Fibroblast of gingiva (primary cell): ENCODE measurements at regions not wholly inside any gene's neighbourhood (a gene's known extent, or its start where the extent isn't known, plus 50 kb on each side); places are given as distances from the start of the nearest gene placed in this dataset.
A peak's percentile ranks its signal among the peaks of the same experiment; 100 is the strongest.

Experiments used
- DNase-seq: peaks from one replicate; pipeline ENCODE4 v3.0.0-alpha.2; 2011; ENCODE audit warnings: low read depth

GRCh38 chr5:124664287-124664686, 82.2 kb downstream of the ZNF608 start:
- DNase-seq: no peak

DNA sequence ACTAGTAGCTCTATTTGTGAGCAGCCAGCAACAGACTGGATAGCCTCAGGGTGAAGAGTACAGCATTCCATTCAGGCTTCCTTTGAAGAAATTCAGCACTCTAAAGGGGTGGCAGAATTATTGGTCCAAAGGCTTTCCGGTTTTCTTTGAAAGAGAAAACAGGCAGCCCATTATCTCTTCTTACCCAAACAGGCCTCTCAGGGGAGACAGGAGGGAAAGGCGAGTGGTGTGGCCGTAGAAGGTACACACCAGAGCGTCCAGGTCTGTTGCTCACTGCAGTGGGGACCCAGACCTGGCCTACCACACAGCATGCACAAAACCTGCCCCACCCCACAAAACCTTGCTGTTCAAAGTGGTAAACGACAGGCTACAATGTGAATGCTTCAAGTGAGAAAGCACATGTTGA, 83.3 kb downstream of the ZNF608 start:
- DNase-seq: peak; percentile 8

GRCh38 chr5:124662181-124662781, 84.2 kb downstream of the ZNF608 start:
- no peak for DNase-seq

GRCh38 chr5:124661317-124662141, 84.9 kb downstream of the ZNF608 start:
- DNase-seq: peak; percentile 44

DNA sequence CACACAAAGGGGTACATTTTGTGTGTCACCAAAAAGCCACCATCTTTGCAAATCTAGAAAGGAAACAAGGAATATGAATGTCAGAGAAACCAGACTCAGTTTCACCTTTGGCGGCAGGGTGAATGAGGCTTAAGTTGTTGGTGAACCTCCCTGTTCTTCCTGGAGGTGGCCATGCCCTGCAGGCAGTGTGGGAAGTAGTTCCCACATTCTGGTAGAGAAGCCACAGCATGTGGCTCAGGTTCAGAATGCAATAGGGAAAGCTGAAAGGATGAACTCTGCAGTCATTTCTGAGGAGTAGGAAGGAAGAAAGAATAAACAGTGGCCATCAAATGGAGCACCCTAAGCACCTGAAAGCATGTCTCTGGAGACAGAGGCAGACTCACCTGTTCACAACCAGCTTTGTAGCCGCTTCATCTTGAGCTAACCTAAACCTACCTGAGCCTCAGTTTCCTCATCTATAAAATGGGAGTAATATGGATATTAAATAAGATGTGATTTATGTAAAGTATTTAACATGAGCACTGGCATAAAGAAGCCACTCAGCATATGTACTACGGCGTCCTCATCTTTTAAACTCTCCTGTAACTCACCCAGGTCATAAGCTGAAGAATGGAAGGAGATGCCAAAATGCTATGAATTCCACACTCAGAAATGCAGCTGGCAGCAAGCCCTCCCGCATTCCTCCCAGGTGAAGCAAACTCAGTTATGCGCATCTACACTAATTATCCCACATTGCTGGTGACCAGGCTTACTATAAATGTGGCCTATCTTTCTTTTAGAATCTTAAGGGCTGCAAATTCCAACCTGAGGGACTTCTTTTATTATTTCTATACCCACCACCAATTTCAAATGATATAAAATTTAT, 86.0 kb downstream of the ZNF608 start:
- DNase-seq: no peak

DNA sequence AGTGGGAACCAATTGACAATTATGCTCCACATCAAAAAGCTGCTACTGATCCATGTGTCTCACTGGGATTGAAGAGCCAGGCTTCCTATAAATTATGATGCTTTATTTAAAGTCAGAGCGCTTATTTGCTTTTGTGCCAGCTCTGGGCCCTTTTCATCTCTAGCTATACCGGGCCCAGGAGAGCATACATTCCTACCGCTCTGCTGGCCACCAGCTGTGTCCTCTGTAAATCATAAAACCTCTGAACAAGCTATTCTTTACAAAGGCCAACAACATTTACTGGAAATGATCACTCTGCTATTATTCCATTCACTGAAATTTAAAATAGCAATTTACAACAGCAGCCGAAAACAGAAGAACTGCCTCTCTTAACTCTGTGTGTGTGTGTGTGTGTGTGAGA, 86.6 kb downstream of the ZNF608 start:
- DNase-seq: no peak

DNA sequence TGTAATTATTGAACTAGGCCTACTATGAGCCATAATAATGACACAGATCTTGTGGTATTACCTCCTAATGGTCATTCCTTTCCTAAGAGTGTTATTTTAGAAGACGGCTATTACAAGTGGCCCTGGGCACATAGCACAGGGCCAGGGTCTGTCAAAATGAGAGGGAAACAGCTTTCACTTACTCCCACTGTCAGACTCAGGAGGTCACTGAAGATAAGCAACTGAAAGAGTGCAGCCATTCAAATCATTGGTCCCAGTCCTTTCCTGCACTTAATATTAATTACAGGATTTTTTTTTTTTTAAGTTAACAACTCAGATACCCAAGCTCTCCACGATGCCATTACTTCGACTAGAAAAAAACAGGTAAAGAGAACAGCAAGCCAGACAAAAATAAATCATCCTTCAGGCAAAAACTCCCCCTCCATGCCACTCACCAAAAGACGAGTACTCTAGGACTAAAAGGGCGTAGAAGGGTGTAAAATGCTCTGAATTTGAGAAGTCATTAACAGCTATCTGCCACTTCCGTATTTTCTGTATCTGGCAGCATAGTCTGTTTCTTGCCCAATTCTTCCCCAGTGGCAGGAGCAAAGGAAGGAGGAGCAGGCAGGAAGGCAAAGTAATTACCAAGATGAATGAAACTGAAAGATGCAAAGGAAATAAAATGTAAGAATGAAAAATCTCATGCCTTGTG, 87.4 kb downstream of the ZNF608 start:
- no peak for DNase-seq

GRCh38 chr5:124655921-124656511, 90.4 kb downstream of the ZNF608 start:
- peak; percentile 84 for DNase-seq

DNA sequence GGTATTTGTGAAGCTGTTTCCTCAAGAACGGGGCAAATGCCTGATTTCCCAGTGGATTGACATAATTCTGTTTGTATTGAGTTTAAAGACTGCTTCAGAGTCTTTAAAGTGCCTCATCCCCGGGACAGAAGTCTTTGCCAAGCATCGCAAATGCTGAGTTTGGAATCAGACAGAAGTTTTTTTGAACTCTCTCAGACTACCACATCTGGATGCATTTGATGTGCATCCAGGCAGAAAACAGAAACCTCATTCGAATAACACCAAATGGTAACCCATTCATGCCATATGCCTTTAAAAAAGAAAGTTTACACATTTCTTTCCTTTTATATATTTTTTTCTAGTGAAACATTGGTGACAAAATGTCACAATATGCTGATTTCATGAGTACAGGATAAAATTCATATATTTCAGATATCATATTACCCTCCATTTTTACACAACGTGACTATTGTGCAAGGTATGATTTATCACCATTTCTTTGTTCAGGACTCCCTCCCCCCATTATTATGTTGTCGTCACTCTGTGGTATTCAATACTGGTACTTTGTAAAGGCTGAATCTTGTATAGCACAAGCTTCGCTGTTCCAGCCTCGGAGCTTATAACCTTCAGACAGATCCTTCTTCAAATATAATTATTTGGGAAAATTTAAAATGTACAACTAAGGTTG, 91.1 kb downstream of the ZNF608 start:
- DNase-seq: peak; percentile 87

DNA sequence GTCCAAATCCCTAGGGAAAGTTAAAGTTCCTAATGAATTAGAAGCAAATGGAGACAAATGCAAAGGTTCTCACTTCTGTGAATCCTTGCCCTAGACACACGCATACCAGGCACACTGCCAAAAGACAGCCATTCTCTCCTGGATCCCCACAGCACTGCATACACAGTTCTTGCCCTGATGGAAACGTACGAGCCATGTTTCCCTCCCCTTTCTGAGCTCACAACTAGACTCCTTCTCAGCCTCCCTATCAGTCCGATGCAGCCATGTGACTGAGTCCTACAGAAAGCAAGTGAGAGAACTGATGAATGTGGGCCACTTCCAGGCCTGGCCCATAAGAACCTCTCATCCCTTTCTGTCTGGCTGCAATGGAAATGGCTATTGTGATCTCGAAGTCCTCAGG, 92.0 kb downstream of the ZNF608 start:
- no peak for DNase-seq

DNA sequence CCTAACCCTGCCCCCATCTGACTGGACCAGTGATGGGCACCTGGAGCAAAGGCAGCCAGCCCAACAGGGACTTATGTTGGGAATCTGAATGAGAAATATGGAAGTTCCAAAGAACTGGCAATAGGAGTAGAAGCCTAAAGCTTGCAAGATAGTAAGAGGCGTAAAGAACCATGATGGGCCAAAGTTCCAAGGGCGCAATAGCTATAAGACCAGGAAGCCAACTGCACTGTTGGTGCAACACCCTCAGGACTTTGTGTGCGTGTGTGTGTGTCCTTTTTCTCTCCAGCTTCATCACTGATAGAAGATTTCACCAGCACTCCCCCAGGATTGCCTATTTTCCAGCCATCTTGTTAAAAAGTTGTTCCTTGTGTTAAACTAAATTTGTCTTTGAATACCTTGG, 92.8 kb downstream of the ZNF608 start:
- no peak for DNase-seq

- DNase-seq: no peak
Observed at GRCh38 chr5:124652892-124653441, 93.5 kb downstream of the ZNF608 start.

DNA sequence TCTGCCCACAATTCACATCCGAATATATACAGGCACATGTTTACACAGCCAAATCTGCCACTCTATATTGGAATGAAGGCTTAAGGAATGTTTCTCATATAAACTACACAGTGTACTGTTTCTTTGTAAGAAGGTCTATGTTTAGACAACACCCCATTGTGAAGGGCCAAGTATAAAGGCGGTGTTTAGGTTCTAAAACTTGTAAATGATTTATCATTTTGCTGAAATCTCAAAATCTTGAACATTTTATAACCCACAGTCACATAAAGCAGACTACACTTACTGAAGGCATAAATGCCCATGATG, 94.0 kb downstream of the ZNF608 start:
- DNase-seq: no peak

DNA sequence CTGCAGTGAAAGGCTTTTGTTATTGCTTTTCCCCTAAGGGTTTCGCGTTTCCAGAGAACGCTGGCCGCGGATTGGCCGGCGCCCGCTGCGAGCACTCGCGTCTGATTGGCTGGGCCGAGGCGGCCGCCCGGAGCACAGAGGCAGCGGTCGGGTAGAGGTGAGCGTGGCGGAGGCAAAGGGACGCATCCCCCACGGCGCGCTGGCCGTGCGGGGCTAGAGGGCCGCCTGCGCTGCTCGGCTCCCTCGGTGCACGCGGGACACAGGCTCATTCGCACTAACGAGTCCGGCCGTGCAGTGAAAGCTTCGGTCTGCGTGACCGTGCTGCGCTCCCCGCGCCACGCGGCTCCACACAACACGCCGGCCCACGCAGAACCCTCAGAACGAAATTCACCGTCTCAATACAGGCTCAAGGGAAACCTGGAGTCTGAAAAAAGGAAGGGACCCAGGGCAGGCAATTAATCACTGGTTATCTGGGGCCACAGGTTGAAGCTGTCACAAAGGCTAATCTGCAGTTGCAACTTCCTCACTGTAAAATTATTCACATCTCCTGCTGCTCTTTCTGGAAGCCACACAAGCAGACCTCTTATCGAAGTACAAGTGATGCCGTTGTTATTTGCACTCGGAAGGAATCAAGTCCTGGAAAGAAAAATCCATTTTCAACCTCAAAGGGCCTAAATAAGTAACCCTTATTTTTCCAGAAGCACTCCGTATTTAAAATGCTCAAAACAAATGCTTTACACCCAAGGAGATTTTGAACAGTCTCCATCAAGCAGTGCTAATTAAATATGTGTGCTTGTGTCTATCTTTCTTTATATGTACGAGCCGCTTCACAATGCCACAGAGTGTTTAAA, 94.6 kb downstream of the ZNF608 start:
- DNase-seq: no peak

GRCh38 chr5:124650951-124651662, 95.3 kb downstream of the ZNF608 start:
- DNase-seq: peak; percentile 91

DNA sequence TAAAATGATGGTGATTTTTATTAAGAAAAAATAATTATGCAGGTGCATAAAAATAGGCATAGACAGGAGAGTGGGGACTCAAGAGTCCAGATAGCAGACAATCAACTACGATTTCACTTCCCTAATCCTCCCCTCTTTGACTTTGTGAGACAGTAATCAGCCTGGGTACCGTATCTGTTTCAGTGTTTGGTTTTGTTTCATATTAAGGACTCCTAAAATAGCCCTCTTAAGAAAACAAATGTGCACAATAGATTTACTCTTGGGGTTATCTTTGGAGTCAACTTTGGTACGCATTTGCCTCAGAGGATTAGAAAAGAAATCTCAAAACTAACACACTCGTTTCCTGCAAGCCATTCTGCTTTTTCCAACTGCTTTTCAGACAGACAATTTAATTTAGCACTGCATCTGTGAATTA, 96.3 kb downstream of the ZNF608 start:
- peak; percentile 39 for DNase-seq

DNA sequence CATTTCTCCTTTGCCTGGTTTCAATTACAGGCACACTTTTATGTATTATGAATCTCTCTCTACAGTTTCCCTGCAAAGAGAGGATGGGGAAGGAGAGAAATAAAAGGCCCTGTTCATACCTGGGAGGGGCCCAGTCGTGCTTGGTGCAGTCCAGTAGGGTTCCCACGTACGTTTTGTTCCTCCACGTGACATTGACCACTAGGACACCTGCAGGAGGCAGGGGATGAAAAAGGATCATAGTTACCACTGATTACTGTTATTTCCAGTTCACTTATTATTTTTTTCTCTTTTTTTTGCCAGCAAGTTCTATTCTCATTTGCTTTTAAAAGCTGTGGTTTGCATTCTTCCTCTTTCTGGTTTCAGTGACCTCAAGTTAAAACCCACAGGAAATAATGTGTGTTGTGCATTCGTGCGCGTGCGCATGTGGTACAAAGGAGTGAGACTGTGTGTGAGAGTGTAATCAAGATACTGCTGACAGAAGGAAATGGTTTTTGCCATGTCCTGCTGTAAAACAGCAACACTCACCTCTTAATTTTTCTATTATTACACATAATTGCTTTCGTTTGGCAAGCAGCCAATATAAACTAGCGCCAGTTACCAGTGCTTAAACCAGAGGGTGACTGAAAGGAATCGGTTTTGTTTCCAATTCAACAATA, 96.8 kb downstream of the ZNF608 start:
- peak; percentile 76 for DNase-seq

DNA sequence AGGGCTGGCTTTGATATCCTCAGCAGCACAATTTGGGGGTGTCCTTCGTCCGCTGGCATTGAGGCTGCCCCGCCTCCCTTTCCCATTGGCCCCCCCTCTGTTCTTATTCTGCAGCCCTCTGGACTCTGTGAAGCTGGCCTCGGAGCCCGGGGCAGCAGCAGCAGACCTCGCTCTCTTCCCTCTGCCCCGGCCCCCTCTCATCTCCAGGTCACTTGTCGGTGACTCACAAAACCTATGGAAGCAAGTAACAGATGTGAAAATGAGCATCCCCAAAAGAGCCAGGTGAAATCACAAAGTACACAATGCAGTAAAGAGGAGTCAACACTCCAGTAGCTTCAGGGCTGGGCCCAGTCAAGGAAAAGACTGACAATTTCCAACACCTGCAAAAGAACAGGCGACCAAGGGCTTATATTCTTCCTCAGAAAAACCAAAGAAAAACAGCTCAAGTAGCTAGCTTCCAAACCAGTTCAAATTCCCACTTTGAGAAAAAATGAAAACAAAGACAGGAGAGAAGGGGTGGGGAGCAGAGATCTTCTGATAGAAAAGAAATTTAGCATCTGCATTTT, 97.5 kb downstream of the ZNF608 start:
- DNase-seq: no peak

DNA sequence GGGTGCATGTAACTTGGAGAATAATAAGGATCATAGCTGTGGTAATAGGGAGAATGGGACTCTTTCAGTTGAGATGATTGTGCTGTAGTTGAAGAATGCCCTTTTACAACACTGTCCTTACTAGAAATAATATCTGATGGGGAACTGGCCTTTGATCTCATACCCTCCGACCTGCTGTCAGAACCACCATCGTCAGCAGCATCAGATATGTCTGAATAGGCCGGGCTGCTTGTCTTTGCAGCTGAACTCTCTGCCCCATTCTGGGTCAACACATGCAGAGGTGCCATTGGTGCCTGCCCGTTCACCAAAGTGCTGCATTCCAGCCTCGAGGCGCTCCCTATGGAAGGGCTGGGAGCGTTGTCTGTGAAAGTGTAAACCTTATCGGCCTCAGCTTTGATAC, 99.1 kb downstream of the ZNF608 start:
- no peak for DNase-seq
